ENCODE measurements at regions not wholly inside any gene's neighbourhood (a gene's known extent, or its start where the extent isn't known, plus 50 kb on each side); places are given as distances from the start of the nearest gene placed in this dataset.
"Not testable (repeated sequence)": the region's sequence is repeated elsewhere in the genome, so short reads cannot be mapped to it uniquely, and the experiment has no call there.

- DNase-seq = not testable (repeated sequence)
These were observed 954.5 kb upstream of the ADAMTS5 start for GRCh38 chr21:27921421-27921820.

GRCh38 chr21:27917966-27918365 is 951.1 kb upstream of the ADAMTS5 start:
- not testable (repeated sequence) for DNase-seq

- DNase-seq = not testable (repeated sequence)
These were observed 949.4 kb upstream of the ADAMTS5 start for GRCh38 chr21:27916326-27916725.

- DNase-seq = not testable (repeated sequence)
These were observed 945.2 kb upstream of the ADAMTS5 start for GRCh38 chr21:27912133-27912532.

- not testable (repeated sequence) for DNase-seq
These were observed 942.6 kb upstream of the ADAMTS5 start for GRCh38 chr21:27909487-27909886.

- not testable (repeated sequence) for DNase-seq
These were observed 941.9 kb upstream of the ADAMTS5 start for GRCh38 chr21:27908816-27909215.

- not testable (repeated sequence) for DNase-seq
These were observed 936.0 kb upstream of the ADAMTS5 start for GRCh38 chr21:27902904-27903303.

- not testable (repeated sequence) for DNase-seq
These were observed 926.7 kb upstream of the ADAMTS5 start for GRCh38 chr21:27893619-27894018.

GRCh38 chr21:27891495-27891894 is 924.6 kb upstream of the ADAMTS5 start:
- DNase-seq = not testable (repeated sequence)

- DNase-seq = not testable (repeated sequence)
These were observed 921.0 kb upstream of the ADAMTS5 start for GRCh38 chr21:27887808-27888455.

- no peak for DNase-seq
These were observed 918.4 kb upstream of the ADAMTS5 start for GRCh38 chr21:27885296-27885711.

- DNase-seq = not testable (repeated sequence)
These were observed 914.4 kb upstream of the ADAMTS5 start for GRCh38 chr21:27881331-27881730.

GRCh38 chr21:27872411-27872810 is 905.5 kb upstream of the ADAMTS5 start:
- DNase-seq = not testable (repeated sequence)

- DNase-seq = not testable (repeated sequence)
These were observed 903.9 kb upstream of the ADAMTS5 start for GRCh38 chr21:27870755-27871154.

GRCh38 chr21:27860314-27860955 is 893.5 kb upstream of the ADAMTS5 start:
- not testable (repeated sequence) for DNase-seq

GRCh38 chr21:27858053-27858825 is 891.4 kb upstream of the ADAMTS5 start:
- not testable (repeated sequence) for DNase-seq

- DNase-seq = not testable (repeated sequence)
These were observed 890.1 kb upstream of the ADAMTS5 start for GRCh38 chr21:27856988-27857387.

GRCh38 chr21:27841084-27841672 is 874.3 kb upstream of the ADAMTS5 start:
- no peak for DNase-seq

- no peak for DNase-seq
These were observed 873.4 kb upstream of the ADAMTS5 start for GRCh38 chr21:27840262-27840661.

GRCh38 chr21:27839512-27840115 is 872.7 kb upstream of the ADAMTS5 start:
- no peak for DNase-seq

GRCh38 chr21:27838573-27838972 is 871.7 kb upstream of the ADAMTS5 start:
- no peak for DNase-seq
